ENCODE measurements at regions not wholly inside any gene's neighbourhood (a gene's known extent, or its start where the extent isn't known, plus 50 kb on each side); places are given as distances from the start of the nearest gene placed in this dataset.
"Not testable (repeated sequence)": the region's sequence is repeated elsewhere in the genome, so short reads cannot be mapped to it uniquely, and the experiment has no call there.

GRCh38 chr12:91778091-91778832 lies 367.4 kb downstream of the BTG1 start:
- no peak for DNase-seq

DNA sequence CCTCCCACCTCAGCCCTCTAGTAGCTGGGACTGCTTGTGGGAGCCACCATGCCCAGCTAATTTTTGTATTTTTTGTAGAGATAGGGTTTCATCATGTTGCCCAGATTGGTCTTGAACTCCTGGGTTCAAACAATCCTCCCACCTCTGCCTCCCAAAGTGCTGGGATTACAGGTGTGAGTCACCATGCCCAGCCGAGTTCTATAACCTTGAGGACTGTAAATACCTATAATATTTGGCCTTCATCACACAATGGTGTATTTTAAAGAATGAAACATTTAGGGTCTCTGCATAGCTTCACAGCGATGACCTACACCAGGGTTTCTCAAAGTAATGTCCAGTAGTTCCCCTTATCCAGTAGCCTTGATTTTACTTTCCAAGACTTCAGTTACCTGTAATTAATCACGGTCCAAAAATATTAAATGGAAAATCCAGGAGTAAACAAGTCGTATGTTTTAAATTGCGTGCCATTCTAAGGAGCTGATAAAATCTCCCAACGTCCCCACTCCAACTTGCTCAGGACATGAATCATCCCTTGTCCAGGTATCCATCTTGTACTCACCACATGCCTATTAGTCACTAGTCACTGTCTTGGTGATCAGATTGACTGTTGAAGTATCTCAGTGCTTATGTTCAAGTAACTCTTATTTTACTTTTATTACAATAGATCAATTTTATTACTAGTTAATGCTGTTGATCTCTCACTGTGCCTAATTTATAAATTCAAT lies 368.2 kb downstream of the BTG1 start:
- no peak for DNase-seq

- DNase-seq: no peak
Observed at GRCh38 chr12:91774434-91774921, 371.2 kb downstream of the BTG1 start.

DNA sequence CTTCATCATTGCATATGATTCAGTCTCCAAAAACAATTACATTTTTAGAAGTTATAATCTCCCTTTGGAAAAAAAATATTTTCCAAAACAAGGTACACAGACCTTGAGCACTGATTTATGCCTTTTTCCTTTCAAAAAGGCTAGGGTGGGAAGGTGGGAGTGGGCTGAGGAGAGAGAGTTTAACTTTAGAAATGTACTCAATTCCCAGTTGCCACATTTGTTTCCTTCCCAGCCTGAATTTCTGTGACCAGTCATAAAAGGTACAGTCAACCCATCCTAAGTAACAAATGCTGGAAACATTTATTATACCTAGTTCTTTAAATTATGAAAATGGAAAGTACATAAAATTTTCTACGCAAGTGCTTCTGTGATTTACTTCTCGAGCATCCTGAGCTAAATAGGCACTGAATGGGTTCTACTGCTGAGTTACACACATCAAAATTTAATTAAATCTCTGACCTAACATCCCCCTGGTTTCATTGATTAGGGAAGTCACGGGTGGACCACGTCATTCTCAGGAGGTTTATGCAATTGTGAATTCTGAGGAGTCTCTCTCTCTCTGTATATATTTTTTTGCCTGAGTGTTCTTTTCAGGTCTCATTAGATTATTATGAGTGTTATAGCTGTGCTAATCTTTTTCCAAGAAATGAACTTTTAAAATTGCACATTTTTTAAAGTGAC lies 371.8 kb downstream of the BTG1 start:
- DNase-seq: no peak

DNA sequence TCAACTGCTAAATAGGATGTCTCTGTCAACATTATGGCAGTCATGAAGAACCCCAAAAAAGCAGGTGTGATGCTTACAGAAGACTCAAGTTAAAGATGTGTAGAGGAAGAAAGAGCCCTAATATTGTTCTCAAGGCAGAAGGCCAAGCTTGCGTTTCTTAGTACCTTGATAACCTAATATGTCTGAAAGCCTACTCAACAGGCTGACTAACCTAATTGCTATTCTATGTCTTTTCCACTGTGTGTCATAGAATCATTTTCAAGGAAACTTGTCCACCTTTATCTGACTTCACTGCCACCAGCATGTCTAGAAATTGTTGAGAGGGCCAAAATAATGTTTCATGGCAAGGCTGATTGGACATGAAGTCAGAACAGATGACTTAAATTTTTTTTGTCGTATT lies 373.2 kb downstream of the BTG1 start:
- no peak for DNase-seq

- no peak for DNase-seq
Observed at GRCh38 chr12:91769736-91770135, 375.9 kb downstream of the BTG1 start.

- no peak for DNase-seq
Observed at GRCh38 chr12:91767237-91767636, 378.4 kb downstream of the BTG1 start.

DNA sequence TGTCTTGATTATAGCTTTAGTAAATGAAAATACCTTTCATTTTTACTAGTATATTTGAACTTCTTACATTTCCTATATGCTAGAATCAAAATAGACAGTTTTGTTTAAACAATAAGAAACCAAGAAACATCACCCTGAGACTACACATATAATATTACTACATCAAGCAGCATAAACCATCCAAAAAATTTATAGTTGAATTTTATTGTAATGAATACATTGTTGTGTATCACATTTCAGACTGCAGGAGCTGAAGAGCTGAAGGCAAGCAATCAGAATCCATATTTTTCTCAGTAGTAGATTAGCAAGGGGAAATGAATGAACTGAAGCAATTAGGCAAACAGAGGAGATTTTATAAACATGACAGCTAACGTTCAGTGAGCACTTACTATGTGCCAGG lies 379.2 kb downstream of the BTG1 start:
- no peak for DNase-seq

DNA sequence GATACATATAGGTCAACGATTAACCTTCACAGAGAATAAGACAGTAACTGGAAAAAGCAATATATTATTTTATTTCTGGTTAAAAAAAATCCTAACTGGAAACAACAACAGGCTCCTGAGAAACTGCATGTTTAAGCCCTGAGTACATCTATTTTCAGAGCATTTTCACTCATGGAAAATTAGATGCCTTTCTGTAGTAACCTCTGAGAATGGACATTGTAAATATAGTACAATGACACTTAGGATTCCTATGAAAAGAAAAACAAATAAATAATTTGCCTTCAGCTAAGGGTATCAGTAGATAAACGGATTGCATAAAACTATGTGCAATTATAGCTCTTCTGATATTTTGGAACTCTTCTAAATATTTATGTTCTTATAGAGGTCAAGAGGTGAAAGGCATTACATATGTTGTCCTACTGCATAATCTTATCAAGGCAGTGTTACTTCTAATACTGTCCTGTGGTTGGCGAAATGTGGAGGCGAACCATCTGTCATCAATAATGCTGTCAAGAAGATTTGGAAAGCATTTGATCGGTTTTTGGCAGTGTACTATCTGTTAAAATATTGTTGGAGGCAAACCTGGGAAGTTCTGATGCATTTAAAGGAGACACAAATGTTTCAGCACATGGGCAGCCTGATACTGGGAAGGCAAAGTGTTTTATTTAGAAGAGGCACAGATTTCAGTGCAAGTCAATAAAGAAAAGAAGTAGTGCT lies 381.8 kb downstream of the BTG1 start:
- DNase-seq: no peak

DNA sequence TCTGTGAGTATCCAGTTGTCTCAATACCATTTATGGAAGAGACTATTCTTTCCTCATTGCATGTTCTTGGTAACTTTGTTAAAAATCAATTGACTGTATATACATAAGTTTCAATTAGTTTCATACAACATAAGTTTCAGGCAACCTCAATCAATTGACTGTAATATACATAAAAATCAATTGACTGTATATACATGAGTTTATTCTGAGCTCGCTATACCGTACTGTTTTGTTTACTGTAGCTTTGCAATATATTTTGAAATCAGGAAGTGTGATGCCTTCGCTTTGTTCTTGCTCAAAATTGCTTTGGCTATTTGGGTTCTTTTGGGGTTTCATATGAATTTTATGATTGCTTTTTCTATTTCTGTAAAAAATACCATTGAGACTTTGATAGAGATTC lies 392.0 kb downstream of the BTG1 start:
- DNase-seq: no peak

GRCh38 chr12:91746976-91747375 lies 398.7 kb downstream of the BTG1 start:
- DNase-seq: no peak

DNA sequence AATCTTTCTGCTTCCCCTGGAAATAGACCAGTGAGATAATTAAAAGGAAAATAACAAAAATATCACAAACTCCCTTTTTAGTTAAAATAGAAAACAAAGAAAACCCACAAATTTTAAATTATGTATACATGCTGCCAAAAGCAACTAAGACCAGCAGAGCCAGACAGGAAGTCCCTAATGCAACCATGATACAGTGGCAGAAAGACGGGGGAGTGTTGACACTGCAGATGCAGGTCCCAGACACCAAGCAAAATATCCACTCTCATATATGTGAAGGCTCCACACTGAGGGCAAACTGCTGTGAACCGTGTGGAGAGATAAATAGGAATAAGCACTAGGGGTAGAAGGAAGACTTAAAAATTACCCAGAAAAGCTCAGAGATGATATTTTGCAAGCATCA lies 401.0 kb downstream of the BTG1 start:
- DNase-seq: no peak

- no peak for DNase-seq
Observed at GRCh38 chr12:91743704-91744321, 401.8 kb downstream of the BTG1 start.

DNA sequence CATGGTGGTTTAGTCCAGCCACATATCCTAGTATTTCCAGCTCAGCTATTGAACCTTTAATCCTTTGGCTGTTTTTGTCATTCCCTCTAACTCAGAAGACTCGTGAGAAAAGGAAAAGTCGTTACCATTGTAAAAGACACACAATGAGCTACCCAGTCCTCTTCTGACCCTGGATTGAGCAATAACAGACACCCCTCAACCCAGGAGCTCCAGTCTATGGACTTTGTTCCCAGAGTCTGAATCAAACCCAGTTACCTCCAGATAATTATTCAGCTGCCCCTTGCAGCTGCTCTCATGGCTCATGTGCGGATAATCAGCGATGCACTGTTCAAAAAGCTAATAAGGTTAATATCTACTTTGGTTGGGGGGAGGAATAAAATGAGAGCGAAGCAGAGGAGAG lies 402.4 kb downstream of the BTG1 start:
- no peak for DNase-seq

DNA sequence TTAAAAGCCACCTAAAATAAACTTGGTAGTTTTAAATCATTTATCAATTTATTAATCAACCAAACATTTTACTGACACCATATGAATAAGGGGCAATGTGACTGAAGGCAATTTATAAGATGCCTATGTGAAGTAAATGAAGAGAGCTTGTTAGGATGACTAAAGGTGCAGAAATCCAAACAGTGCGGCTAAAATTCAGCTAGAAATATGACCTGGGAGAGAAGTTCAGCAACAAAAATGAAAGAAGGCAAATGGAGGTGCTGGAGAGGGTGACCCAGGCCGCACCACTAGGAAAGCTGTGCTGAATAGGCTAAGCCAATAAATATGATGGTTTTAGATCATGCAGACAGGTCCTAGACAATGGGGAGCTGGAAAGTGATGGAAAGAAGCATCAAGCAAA lies 403.7 kb downstream of the BTG1 start:
- no peak for DNase-seq

DNA sequence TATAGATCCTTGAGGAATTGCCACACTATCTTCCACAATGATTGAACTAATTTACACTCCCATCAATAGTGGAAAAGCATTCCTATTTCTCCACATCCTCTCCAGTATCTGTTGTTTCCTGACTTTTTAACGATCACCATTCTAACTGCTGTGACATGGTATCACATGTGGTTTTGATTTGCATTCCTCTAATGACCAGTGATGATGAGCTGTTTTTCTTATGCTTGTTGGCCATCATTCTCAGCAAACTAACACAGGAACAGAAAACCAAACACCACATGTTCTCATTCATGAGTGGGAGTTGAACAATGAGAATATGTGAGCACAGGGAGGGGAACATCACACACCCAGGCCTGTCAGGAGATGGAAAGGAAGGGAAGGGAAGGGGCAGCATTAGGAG lies 411.8 kb downstream of the BTG1 start:
- not testable (repeated sequence) for DNase-seq

DNA sequence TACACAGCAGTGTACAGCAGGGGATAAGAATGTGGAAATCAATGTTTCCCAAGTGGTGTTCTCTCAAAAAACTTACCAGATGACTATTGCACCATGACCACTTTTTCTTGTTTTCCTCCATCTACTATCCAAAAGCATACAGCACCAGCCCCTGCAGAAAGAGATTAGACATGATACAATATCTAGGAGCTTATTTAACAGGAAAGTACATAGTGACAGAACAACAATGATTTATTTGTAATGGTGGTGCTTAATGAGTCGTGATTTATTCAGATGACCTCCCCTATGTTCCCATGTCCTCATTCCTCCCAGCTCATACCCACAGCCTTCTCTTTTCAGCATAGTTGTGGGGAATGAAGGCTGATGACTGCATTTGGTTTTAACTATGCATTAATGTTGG lies 413.6 kb downstream of the BTG1 start:
- no peak for DNase-seq

DNA sequence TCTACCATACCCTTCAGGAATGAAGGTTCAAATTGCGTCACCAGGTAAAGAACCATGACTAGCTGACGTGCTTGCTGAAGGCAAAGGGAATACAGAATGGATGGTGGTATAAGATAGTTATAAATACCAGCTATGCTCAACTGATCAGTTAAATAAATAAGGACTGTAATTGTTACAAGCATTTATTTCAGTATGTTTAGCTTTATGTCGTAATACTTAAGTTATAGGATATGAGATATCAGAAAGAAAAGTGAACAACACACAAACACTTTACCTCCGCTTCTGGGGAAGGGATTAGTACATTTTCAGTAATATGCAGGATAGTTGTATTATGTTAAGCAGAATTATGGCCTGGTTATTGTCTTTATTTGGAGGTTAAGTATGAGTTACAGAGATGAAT lies 416.1 kb downstream of the BTG1 start:
- no peak for DNase-seq

DNA sequence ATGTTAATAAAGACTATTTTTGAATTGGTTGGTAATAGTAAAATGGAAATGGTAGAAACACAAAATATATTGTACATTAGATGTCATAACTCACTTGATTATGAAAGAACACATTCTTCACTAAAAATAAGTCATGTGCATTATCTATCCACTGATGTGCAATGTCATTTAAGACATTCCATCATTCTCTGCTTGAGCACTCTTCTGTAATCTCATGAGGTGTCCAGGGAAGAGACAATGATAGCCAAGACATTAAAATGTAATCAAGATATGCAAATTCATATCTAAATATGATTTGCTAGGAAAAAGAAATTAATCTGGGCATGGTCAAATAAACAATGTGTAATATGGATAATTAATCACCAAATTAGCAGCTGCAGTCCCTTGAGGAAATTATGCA lies 422.5 kb downstream of the BTG1 start:
- DNase-seq: no peak

- peak; percentile 21 for DNase-seq
Observed at GRCh38 chr12:91722072-91722471, 423.6 kb downstream of the BTG1 start.

GRCh38 chr12:91721023-91721422 lies 424.6 kb downstream of the BTG1 start:
- DNase-seq: no peak

- DNase-seq: no peak
Observed at GRCh38 chr12:91718326-91718725, 427.3 kb downstream of the BTG1 start.

DNA sequence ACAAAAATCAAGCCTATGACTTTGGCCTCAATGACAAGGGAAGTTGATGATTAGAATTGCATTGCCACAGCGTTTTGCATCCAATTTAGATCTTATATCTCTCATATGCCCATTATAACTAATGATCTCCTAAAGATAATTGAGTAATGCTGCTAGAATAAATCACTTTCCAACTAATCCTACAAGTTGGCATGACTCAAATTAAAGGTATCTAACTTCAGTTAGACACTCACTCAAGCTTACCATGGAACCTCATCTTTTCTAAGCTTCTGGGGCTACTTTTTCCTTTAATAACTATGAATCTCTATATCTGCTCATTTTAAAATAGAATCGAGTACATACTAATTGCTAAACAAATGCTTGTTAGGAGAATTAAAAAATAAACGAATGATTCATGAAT lies 427.8 kb downstream of the BTG1 start:
- DNase-seq: no peak

Measured in stimulated activated CD4-positive, alpha-beta T cell treated with anti-CD3 and anti-CD28 coated beads, Interleukin-1b, Interleukin-23, amount 100 ng/mL, for 48 hours (primary cell).